Transverse colon (tissue), 3 donors: ENCODE measurements at regions not wholly inside any gene's neighbourhood (a gene's known extent, or its start where the extent isn't known, plus 50 kb on each side); places are given as distances from the start of the nearest gene placed in this dataset.

Source experiments
- POLR2A ChIP-seq: fragments of 450-650 bp; IDR thresholded peaks from one replicate; pipeline ENCODE4 v1.6.1; 2016; ENCODE audit warnings: antibody characterized with exemption, mild to moderate bottlenecking, moderate library complexity
- POLR2AphosphoS5 ChIP-seq, 3 donors: sonication (generic); formaldehyde crosslinking; IDR thresholded peaks; one replicate each; pipeline ENCODE4 v1.6.1; 2016; ENCODE audit warnings: antibody characterized with exemption in 3 of 3

DNA sequence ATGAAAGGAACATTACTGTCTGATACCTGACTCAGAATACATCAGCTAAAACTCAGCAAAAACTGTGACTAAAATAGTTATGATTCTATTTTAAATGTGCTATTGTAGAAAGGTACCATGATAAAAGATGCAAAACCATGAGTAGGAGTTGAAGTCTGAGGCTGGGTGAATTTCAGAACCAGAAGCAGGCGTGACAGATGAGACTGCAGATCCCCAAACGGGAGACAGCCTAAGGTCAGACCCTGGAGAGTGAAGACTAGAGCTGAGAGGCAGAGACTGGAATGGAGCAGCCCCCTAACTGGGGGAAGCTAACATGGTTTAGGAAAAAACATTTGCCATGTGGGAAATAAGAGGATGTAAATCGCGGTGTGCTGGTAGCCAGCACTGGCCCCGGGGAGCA, 275.8 kb downstream of the POM121L12 start:
- TF ChIP-seq POLR2AphosphoS5 (IDR thresholded peaks at IDR 0.05) (no peak), POLR2A (no peak)
